ENCODE measurements at regions not wholly inside any gene's neighbourhood (a gene's known extent, or its start where the extent isn't known, plus 50 kb on each side); places are given as distances from the start of the nearest gene placed in this dataset.
"Not testable (repeated sequence)": the region's sequence is repeated elsewhere in the genome, so short reads cannot be mapped to it uniquely, and the experiment has no call there.

- DNase-seq = no peak
Measured at GRCh38 chr6:48733581-48733980, 622.6 kb upstream of the PTCHD4 start.

GRCh38 chr6:48714699-48715098, 603.7 kb upstream of the PTCHD4 start:
- DNase-seq = no peak

GRCh38 chr6:48714250-48714649, 603.3 kb upstream of the PTCHD4 start:
- no peak for DNase-seq

- no peak for DNase-seq
Measured at GRCh38 chr6:48713612-48714011, 602.6 kb upstream of the PTCHD4 start.

- no peak for DNase-seq
Measured at GRCh38 chr6:48706310-48706709, 595.3 kb upstream of the PTCHD4 start.

GRCh38 chr6:48701572-48701971, 590.6 kb upstream of the PTCHD4 start:
- no peak for DNase-seq

GRCh38 chr6:48695872-48696271, 584.9 kb upstream of the PTCHD4 start:
- no peak for DNase-seq

GRCh38 chr6:48691420-48691819, 580.4 kb upstream of the PTCHD4 start:
- DNase-seq = no peak

- DNase-seq = no peak
Measured at GRCh38 chr6:48689498-48689897, 578.5 kb upstream of the PTCHD4 start.

- no peak for DNase-seq
Measured at GRCh38 chr6:48678390-48678789, 567.4 kb upstream of the PTCHD4 start.

- no peak for DNase-seq
Measured at GRCh38 chr6:48671505-48671904, 560.5 kb upstream of the PTCHD4 start.

- no peak for DNase-seq
Measured at GRCh38 chr6:48670546-48670945, 559.5 kb upstream of the PTCHD4 start.

- DNase-seq = no peak
Measured at GRCh38 chr6:48667797-48668196, 556.8 kb upstream of the PTCHD4 start.

- no peak for DNase-seq
Measured at GRCh38 chr6:48664826-48665225, 553.8 kb upstream of the PTCHD4 start.

GRCh38 chr6:48658915-48659314, 547.9 kb upstream of the PTCHD4 start:
- DNase-seq = no peak

GRCh38 chr6:48641544-48641943, 530.5 kb upstream of the PTCHD4 start:
- no peak for DNase-seq

GRCh38 chr6:48638796-48639195, 527.8 kb upstream of the PTCHD4 start:
- not testable (repeated sequence) for DNase-seq

- DNase-seq = no peak
Measured at GRCh38 chr6:48630511-48630910, 519.5 kb upstream of the PTCHD4 start.

GRCh38 chr6:48628316-48628715, 517.3 kb upstream of the PTCHD4 start:
- no peak for DNase-seq

- DNase-seq = no peak
Measured at GRCh38 chr6:48626421-48626820, 515.4 kb upstream of the PTCHD4 start.

- no peak for DNase-seq
Measured at GRCh38 chr6:48624631-48625030, 513.6 kb upstream of the PTCHD4 start.

- no peak for DNase-seq
Measured at GRCh38 chr6:48619771-48620170, 508.8 kb upstream of the PTCHD4 start.

GRCh38 chr6:48615041-48615440, 504.0 kb upstream of the PTCHD4 start:
- no peak for DNase-seq

- DNase-seq = no peak
Measured at GRCh38 chr6:48614326-48614725, 503.3 kb upstream of the PTCHD4 start.

- no peak for DNase-seq
Measured at GRCh38 chr6:48613231-48613949, 502.4 kb upstream of the PTCHD4 start.

All from occipital lobe (tissue), 1 donor.